SU-DHL-6 (cell line): ENCODE measurements at regions not wholly inside any gene's neighbourhood (a gene's known extent, or its start where the extent isn't known, plus 50 kb on each side); places are given as distances from the start of the nearest gene placed in this dataset.

ENCODE experiments used
- EZH2phosphoT487 ChIP-seq: fragments of 200-600 bp; sonication (generic), shearing (Covaris generic); conservative IDR thresholded peaks from 2 replicates; pipeline ENCODE4 v1.6.1; 2018; ENCODE audit warnings: mild to moderate bottlenecking, antibody characterized with exemption, low read length, moderate library complexity, mixed read lengths
- TF ChIP-seq, protein P1 (sequence below): fragments of 200-600 bp; sonication (generic); IDR thresholded peaks from one replicate; pipeline ENCODE4 v1.5.1; 2017; ENCODE audit warnings: antibody characterized with exemption, mild to moderate bottlenecking, low read length, moderate library complexity; ENCODE audit not compliant: insufficient read depth, poor library complexity, severe bottlenecking

DNA sequence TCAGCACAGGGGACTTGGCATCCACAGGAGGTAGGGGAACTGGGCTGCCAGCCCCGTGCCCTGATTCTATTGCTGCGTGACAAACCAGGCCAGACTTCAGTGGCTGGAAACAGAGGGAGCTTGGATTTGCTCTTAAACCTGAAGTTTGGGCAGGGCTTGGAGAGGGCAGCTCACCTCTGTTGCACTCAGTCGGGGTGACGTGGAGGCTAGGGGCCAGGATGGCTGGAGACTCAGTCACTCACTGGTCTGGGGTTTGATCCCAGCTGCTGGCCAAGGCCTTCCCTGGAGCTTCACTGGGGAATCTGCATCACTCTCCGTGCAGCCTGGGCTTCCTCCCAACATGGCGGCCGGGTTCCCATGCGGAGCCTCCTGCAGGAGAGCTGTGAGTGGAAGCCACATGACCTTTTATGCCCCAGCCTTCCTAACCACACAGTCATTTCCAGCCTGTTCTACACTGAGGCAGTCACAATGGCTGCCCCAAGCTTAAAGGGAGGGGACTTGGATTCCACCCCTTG, 175.2 kb upstream of the HDAC4 start:
- TF ChIP-seq, protein P1, sequence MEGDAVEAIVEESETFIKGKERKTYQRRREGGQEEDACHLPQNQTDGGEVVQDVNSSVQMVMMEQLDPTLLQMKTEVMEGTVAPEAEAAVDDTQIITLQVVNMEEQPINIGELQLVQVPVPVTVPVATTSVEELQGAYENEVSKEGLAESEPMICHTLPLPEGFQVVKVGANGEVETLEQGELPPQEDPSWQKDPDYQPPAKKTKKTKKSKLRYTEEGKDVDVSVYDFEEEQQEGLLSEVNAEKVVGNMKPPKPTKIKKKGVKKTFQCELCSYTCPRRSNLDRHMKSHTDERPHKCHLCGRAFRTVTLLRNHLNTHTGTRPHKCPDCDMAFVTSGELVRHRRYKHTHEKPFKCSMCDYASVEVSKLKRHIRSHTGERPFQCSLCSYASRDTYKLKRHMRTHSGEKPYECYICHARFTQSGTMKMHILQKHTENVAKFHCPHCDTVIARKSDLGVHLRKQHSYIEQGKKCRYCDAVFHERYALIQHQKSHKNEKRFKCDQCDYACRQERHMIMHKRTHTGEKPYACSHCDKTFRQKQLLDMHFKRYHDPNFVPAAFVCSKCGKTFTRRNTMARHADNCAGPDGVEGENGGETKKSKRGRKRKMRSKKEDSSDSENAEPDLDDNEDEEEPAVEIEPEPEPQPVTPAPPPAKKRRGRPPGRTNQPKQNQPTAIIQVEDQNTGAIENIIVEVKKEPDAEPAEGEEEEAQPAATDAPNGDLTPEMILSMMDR, result no peak
- no peak for TF ChIP-seq EZH2phosphoT487
